Activated CD8-positive, alpha-beta memory T cell treated with anti-CD3 and anti-CD28 coated beads, Interleukin-2, amount 50 U/mL, for 4 hours (primary cell): ENCODE measurements at regions not wholly inside any gene's neighbourhood (a gene's known extent, or its start where the extent isn't known, plus 50 kb on each side); places are given as distances from the start of the nearest gene placed in this dataset.

Experiments used
- DNase-seq: peaks from one replicate; pipeline ENCODE4 v3.0.0-alpha.2; 2020

DNA sequence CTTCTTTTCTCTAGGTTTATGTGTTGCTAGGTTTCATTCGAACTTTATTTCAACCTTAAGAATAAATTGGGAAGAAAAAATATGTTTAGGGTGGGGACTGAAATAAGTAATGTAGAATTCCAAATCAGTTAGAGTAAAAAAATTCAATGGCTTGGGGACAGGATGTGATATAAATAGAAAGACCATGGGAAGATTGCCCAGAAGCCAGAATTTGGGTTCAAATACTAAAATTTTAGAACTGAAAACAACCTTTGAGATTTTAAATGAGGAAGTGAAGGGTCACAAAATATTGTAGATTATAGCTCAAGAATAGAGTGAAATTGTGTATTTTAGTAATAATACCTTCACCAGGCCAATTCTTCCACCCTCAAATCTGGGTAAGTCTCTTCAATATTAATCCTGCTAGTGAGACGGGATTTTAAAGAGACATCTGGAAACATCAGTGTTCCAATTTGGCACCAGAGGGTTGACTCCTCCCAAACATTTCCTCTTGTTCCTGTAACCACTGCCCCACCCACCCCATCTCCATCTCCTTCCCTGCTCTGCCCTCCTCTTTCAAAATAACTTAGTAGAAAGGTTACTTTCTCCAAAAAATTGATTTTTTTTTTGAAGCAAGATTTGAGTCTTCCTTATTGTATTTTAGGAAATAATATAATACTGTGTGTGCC, 51.3 kb upstream of the FAM3C start:
- no peak for DNase-seq

DNA sequence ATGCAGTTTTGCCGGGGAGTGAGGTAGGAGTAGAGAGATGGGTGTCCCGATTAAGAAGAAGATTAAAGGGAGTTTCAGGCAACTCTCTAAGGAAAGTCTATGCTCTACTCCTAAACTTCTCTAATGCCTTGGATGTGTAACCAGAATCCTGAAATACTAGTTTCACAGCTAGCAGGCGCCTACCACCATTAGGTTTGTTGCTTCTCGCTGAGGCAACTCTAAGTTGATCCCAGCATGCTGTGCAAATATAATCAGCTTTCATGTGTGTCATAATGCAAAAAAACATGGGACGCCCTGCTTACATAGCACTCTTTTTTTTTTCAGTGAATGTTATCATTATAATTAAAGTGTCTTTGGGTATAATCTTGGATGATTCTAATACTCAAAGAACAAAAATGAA, 50.4 kb upstream of the FAM3C start:
- no peak for DNase-seq
